Kidney glomerular epithelial cell (primary cell): ENCODE measurements at regions not wholly inside any gene's neighbourhood (a gene's known extent, or its start where the extent isn't known, plus 50 kb on each side); places are given as distances from the start of the nearest gene placed in this dataset.

Source experiments
- DNase-seq: peaks from one replicate; lab custom pipeline; 2025; lab: John Stamatoyannopoulos, UW

- no peak for DNase-seq
Observed at GRCh38 chr5:23084815-23085214, 231.7 kb upstream of the CDH12 start.

DNA sequence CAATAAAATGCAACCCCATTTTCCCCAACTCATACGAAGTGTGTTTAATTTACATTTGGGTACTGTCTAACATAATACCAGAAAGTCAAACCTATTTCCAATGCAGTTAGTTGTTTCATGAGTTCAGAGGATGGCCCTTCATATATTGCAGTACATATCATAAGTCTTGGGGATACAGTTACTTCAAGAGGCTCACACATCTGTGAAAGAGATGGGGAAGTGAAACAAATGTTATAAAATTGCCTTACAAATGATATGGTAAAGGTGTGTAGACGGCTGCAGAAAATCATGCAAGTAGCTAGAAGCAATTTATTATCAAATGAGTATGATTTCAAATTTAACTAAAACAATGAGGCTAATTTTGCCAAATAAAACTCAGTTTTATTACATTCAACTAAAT lies 219.0 kb upstream of the CDH12 start:
- no peak for DNase-seq

DNA sequence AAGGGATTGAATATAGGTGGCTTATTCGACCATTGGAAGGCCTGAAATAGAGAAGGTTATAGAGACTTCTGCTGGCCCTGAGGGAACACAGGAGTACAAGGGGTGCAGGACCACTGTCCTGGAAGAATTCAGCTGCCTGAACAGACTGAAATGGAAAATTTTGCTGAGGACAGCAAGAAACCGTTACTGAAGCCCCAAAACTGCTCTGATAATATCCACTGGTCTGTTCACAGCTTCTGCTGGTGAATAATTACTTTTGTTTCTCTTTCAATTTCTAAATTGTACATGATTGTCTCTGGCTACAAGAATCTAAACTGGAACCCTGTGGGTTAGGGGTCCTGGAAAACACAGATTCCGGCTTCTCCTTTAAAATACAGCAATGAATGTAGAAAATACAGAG lies 218.5 kb upstream of the CDH12 start:
- DNase-seq, result no peak

- no peak for DNase-seq
Observed at GRCh38 chr5:23064710-23065109, 211.6 kb upstream of the CDH12 start.

DNA sequence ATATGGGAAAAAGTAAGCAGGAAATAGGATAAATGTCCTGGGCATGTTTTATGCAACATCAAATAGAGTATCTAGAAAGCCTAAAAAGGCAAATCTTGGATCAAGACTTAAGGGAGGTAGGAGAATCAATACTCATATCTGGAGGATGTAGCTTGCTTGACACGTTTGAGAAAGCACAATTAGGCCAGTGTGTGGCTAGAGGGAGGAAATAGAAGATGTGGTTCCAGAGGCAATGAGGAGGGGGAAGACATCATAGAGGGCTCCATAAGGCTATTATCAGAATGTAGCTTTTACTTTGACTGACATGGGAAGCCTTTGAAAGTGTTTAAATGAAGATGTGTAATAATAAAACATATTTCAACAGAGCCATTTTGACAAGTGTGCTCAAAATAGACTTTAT lies 200.7 kb upstream of the CDH12 start:
- DNase-seq, result no peak

GRCh38 chr5:23042226-23042625 lies 189.1 kb upstream of the CDH12 start:
- DNase-seq, result no peak

DNA sequence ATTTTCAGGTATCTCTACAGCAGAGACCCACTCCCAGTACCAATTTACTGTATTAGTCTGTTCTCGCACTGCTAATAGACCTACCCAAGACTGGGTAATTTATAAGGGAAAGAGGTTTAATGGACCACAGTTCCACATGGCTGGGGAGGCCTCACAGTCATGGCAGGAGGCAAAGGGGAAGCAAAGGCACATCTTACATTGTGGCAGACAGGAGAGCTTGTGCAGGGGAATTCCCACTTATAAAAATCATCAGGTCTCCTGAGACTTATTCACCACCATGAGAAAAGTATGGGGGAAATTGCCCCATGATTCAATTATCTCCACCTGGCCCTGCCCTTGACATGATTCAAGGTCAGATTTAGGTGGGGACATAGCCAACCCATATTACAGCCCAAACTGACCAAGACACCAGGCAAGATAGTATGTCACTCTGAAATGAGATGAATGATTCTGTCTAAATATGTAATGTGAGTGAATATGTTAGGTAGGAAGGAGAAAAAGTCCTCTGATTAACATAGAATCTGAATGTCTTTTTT lies 182.5 kb upstream of the CDH12 start:
- DNase-seq, result no peak

GRCh38 chr5:23033864-23034263 lies 180.7 kb upstream of the CDH12 start:
- no peak for DNase-seq

- no peak for DNase-seq
Observed at GRCh38 chr5:23029290-23029689, 176.1 kb upstream of the CDH12 start.

GRCh38 chr5:23028445-23029021 lies 175.4 kb upstream of the CDH12 start:
- no peak for DNase-seq

DNA sequence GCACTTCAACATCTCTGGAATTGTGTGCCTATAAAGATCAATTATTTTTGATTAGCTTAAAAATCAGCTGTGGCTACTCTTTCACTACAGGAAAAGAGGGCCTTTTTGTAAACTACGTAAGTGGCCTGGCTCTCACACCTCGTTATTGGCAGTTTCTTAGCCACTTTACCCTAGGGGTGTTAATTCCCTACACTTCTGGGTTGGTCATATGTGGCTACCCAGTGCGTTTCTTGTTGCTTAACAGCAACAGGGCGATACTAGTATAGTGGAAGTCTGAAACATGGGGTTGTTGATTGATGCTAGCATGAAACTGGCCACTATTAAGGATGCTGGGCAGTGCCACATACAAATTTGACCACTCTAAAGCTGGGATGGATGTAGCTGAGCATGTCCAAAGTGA lies 174.7 kb upstream of the CDH12 start:
- DNase-seq, result no peak

DNA sequence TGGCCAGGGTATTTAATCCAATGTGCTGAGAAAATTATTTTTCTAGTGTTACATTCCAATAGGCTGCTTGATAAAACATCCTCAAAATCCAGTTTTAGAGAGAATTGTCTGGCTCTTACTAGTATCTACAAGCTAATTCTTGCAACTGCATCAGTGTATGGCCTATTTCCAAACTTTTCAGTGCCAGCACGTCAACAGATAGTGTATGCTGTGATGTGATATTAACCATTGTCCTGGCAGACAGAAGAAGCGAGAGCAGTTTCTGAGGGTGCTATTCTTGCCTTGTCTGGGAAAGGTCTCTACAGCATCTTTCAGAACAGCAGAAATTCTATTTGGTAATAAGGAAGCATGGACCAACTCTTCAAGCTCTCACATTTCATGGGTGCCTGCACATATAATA lies 174.2 kb upstream of the CDH12 start:
- DNase-seq, result no peak

- no peak for DNase-seq
Observed at GRCh38 chr5:23026252-23027170, 173.4 kb upstream of the CDH12 start.

DNA sequence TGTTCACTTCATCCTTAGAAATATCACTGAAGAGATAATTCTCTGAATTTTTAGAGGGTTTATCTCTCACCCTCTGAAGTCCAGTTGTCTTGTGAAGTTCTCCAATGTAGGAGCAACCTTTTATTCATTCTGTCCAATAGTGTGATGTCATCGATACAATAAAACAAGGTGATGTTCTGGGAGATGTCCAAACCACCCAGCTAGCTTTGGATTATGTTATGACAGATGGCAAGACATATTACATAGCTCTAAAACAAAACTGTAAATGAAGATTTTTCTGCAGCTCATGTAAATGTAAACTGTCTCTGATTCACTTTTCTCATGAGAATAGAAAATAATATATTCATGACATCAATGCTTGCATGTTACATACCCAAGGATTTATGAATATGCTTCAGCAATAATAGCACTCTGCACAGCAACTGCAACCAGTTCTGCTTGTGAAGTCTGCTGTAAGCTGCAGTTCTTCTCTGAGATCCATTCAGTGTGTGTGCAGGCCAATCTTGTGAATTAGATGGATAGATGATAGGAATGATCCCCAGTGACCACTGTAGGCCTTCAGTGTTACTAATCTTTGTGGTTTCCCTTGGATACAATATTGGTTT lies 172.6 kb upstream of the CDH12 start:
- no peak for DNase-seq

- DNase-seq, result no peak
Observed at GRCh38 chr5:23024470-23024869, 171.3 kb upstream of the CDH12 start.

GRCh38 chr5:23014825-23015224 lies 161.7 kb upstream of the CDH12 start:
- no peak for DNase-seq

DNA sequence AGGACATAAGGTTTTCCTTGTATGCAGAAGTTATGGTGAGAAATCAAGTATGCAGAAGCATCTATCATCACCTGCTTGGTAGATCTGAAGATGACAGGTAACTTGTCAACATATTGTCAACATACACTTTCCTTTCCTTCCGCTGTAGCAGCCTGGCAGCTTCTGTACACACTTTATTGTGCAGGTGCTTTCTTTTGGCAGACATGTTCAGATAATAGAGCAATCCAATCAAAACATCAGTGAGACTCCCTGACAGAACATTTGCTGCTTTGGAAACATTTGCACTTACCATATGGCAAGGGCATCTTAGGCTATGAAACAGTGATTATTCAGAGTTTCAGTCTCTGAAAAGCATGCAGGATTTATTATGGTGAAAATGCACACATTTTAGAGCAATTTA lies 161.1 kb upstream of the CDH12 start:
- no peak for DNase-seq

- no peak for DNase-seq
Observed at GRCh38 chr5:23013395-23013998, 160.4 kb upstream of the CDH12 start.

- no peak for DNase-seq
Observed at GRCh38 chr5:23012842-23013241, 159.7 kb upstream of the CDH12 start.

GRCh38 chr5:23007762-23008161 lies 154.6 kb upstream of the CDH12 start:
- DNase-seq, result no peak

- no peak for DNase-seq
Observed at GRCh38 chr5:23007236-23007635, 154.1 kb upstream of the CDH12 start.

DNA sequence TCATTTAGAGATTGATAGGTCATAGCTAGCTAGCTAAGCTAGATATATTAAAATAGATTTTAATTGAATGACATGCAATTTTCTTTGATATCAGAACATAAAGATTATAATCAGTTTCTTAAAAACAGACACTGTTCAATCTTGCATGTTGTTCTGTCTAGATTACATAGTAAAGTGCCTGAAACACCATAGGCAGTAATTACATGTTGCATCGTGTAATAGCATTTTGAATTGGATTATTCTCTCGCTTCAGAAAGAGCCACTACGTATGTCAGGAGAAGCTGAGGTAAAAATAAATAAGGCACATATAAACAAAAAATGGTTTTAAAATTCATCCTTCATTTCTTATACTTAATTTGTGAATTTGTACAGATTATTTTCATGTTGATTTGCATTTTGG lies 148.0 kb upstream of the CDH12 start:
- no peak for DNase-seq

DNA sequence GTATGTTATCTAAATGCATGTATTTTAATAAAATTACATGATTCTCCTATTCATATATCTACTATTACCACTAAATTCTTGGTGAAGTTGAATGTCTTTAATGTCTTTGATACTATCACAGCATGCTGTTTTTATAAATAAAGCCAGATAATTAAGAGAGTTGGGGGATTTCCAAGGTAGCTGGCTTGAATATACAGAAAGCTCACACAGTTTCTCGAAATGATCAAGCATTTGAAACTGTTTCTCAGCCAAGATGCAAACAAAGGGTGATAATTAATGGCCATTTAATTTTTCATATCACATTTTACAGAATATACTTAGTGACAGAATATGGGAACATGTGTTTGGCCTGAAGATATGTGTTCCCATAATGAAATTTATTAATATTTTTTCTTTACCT lies 145.6 kb upstream of the CDH12 start:
- DNase-seq, result no peak
